Stimulated activated CD8-positive, alpha-beta memory T cell treated with anti-CD3 and anti-CD28 coated beads, Interleukin-2, amount 100 ng/mL, for 48 hours (primary cell): ENCODE measurements at regions not wholly inside any gene's neighbourhood (a gene's known extent, or its start where the extent isn't known, plus 50 kb on each side); places are given as distances from the start of the nearest gene placed in this dataset.
"Not testable (repeated sequence)": the region's sequence is repeated elsewhere in the genome, so short reads cannot be mapped to it uniquely, and the experiment has no call there.

Source experiments
- DNase-seq, 2 donors: peaks; one replicate each; pipeline ENCODE4 v3.0.0-alpha.2; 2020; ENCODE audit warnings: low read depth in 2 of 2

DNA sequence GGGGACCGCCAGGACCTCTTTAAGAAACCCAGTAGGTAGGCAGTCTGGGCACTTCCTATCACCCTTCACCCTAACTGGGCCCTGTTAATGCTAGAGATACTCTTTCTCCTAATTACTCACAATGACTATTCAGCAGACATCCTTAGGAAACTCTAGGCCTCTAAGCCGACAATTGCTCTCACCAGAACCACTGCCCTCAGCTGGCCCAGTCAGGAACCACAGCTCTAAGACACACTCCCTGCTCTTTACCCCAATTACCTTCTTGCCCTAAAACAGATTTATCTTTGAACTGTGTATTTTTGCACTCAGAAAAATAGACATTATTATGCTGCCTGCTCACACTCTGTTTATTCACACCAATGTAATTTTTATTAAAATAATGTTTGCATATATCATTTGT lies 432.6 kb upstream of the SLC30A5 start:
- no peak for DNase-seq

GRCh38 chr5:68662804-68663307 lies 431.0 kb upstream of the SLC30A5 start:
- no peak for DNase-seq

GRCh38 chr5:68669864-68670575 lies 423.8 kb upstream of the SLC30A5 start:
- DNase-seq, result no peak

DNA sequence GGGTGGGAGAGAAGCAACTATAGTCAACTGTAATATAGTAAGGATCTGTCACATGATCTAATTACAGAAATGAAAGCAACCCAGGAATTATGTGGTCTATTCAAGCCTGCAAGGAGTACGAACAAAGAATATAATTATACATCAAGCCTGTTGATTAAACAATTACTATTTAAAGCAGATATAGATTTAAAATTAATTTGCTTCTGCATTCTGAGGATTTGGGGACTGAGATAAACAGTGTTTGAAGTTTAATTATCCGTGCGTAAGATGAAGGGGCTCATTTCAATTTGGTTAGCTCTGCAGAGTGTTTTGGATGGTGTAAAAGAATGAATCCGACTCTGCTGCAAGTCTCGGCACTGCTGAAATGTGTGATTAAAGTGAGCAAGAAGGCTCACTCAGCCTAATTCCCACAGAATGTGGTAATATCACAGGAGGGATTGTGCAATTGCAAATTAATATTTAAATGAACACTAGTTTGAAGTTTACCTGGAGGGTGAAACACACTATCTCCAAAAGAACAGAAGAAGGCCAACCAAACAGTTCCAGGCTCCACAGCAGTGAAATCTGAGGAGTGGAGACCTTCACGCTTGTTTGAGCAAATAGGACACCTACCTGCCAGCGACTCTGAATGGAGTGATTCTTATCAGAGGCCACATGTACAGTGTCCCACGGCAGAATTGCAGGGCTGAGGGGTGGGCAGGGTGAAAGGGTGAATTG lies 420.6 kb upstream of the SLC30A5 start:
- no peak for DNase-seq

DNA sequence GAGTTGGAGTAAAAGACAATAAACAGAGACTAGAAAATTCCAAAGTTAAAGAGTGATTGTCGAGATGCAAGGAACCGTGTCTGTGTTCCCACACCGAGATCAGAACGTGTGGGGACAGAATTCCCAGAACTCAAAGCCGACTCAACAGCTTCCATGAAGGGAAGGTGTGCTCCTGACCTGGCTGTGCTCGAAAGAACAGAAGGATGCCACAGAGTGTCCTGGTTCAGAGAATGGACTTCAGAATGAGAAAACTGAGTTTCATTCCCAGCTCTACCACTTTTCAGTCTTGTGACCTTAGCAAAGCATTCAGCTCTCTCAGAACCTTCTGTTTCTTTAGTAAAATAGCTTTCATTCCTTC lies 420.0 kb upstream of the SLC30A5 start:
- no peak for DNase-seq

- no peak for DNase-seq
Measured at GRCh38 chr5:68679041-68679440, 414.8 kb upstream of the SLC30A5 start.

DNA sequence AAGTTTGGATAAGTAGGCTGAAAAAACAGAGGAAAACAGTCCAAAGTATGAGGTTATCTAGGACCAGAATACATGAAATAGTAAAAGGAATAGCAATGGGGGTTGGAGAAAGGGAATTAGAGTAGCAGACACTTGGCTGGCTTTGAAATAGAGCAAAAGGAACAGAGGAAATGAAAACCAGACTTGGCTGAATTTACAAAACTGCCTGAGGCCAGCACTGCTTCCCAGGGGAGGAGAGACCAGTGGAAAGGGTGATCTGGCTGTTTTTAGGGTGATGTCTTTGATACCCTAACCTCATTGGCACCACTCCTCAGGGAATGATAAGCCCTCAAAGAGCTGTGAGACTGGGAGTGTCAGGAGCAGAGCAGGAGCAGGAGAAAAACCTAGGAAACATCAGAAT lies 413.4 kb upstream of the SLC30A5 start:
- no peak for DNase-seq

- no peak for DNase-seq
Measured at GRCh38 chr5:68681929-68682328, 411.9 kb upstream of the SLC30A5 start.

DNA sequence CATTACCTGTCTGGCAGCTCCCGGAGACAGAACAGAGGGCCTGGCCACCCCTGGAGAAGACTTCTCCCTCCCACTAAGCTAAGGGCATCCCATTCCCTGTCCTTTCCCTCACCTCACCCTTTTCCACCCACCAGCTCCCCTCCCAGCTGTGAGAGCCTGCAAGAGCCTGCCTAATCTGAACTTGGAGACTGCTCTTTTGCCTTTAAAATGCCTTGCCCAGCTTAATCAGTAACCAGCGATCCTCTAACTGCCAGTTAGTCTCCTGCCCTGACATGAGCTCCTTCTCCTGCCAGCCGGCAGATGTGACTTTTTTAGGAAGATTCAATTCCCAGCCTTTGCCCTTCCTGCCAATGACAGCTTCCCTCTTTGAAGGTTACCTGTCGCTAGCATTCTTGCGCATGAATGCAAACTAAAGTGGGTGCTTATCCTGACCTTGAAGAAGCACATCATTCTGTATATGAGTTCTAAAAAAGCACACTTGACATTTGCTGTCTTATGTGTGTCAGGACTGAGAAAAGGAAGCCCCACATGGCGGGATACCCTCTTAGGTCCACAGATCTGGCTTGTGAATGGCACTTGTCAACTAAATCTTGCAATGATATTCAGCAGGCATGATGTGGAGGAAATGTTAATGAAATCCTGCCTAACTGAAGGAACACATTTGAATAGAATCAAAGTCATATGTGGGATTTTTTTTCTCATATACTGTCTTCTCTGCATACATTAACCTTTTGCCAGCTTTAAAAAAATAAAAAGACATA lies 411.2 kb upstream of the SLC30A5 start:
- no peak for DNase-seq

- no peak for DNase-seq
Measured at GRCh38 chr5:68683632-68684036, 410.2 kb upstream of the SLC30A5 start.

- no peak for DNase-seq
Measured at GRCh38 chr5:68685863-68686262, 408.0 kb upstream of the SLC30A5 start.

DNA sequence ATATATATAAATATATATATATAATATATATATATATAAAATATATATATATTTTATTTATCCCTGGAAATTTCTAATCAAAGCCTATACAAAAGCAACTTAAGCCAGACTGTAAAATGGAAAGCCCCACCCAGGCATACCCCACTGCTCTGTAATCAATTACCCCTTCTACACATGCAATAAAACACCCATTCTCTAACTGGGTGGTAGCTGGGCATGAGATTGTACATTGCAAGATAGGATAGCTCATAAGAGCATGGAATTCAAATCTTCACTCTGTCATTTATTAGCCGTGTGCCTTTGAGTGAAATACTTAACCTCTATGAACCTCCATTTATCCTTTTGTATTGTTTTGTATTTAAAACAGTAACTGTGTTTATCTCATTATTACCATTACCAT lies 405.3 kb upstream of the SLC30A5 start:
- DNase-seq, result no peak

DNA sequence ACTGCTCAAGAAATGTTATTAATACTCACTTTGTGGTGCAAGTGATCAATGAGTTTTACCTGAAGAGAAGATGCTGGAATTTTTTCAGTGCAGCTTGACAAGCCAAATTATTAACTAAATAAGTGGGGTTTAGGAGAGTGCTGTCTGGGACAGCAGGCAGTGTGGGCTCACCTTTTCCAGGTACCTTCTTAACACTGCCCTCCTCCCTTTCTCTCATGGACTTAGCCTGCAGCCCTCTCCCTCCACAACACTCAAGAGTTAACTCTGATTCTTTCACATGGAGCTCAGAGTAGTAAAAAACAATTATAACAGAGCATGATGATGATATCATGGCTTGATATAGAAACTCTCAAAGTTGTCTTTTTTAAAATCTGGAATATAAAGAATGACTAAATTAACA lies 404.8 kb upstream of the SLC30A5 start:
- DNase-seq, result no peak

DNA sequence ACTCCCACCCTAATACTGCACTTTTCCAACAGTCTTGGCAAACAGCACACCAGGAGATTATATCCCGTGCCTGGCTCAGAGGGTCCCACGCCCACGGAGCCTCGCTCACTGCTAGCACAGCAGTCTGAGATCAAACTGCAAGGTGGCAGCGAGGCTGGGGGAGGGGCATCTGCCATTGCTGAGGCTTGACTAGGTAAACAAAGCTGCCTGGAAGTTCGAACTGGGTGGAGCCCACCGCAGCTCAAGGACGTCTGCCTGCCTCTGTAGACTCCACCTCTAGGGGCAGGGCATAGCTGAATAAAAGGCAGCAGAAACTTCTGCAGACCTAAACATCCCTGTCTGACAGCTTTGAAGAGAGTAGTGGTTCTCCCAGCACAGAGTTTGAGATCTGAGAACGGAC lies 401.9 kb upstream of the SLC30A5 start:
- DNase-seq, result not testable (repeated sequence)

- no peak for DNase-seq
Measured at GRCh38 chr5:68698025-68698940, 395.5 kb upstream of the SLC30A5 start.

- no peak for DNase-seq
Measured at GRCh38 chr5:68699966-68700365, 393.8 kb upstream of the SLC30A5 start.

- no peak for DNase-seq
Measured at GRCh38 chr5:68707575-68707974, 386.2 kb upstream of the SLC30A5 start.

DNA sequence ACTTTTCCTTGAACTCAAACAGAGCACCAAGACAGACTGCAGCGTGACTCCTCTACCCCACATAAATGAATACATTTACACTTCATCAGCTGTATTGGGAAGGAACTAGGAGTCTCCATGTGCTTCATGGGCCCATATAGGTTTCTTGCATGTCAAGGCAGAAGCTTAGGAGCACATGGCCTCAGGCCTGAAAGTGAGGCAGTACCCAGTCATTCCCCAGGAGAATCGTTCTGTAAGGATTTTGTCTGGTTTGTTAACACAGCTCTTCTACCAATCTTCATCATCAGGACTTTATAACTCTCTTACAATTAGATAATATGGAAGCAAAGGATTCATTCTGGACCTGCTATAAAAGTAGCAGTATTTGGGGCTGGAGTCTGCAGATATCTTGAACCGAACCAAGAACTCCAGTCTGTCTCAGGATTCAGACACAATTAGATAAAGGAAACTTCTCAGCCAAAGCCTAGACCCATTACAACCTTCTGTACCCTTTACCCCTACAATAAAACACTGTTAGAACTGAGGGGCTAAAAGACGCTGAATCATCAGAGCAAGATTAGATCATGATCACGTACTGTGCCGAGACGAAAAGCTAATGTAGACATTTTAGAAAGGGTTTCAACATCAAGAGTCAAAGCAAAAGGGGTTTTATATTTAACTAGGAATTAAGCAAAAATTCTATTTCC lies 385.5 kb upstream of the SLC30A5 start:
- no peak for DNase-seq

- DNase-seq, result no peak
Measured at GRCh38 chr5:68708842-68709170, 385.0 kb upstream of the SLC30A5 start.

DNA sequence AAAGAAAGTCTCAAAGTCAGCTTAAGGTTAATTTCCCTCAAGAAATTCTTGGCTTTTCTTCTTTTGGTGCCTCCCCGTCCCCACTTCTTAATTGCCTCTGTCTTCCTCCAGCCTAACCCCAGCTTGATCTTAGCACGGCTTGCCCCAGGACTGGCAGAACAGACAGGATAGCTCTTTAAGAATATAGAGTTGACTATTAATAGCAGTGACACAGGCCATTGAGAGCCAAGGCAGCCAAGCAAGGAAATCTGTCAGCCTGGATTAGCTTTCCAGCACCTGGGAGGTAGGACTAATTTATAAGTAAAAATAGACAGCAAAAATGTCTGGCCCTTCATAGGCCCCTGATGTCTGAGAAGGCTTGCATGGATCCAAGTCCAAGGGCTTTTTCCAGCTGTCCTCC lies 384.6 kb upstream of the SLC30A5 start:
- DNase-seq, result no peak

DNA sequence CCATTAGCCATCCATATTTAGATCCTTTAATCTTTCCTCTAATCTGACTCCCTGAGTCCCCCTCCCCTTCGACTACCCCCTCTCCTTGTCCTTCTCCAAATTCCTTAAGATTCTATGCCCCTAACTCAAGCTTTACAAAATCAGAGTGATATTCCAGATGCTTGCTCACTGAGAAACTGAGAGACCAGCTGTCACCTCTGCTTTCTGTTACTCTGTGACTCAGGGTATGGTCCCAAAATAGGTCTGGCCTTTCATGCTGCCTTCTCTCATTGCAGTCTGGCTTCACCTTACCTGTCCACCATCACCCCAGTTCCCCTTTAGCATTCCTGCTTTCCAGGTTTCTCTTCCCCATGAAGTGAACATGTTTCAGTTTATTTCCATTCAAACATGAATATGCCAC lies 383.3 kb upstream of the SLC30A5 start:
- DNase-seq, result no peak
